Mammary epithelial cell (primary cell): ENCODE measurements at regions not wholly inside any gene's neighbourhood (a gene's known extent, or its start where the extent isn't known, plus 50 kb on each side); places are given as distances from the start of the nearest gene placed in this dataset.

Experiments
- CTCF ChIP-seq, 2 donors: IDR thresholded peaks in 1 of 2; conservative IDR thresholded peaks in 1 of 2; 2 replicates each; pipeline ENCODE4 v1.5.1; 2011 to 2012; ENCODE audit warnings: inconsistent platforms in 2 of 2, low read length in 2 of 2, mild to moderate bottlenecking in 2 of 2, control low read depth in 1 of 2, low read depth in 1 of 2; ENCODE audit not compliant: insufficient read depth in 1 of 2; ENCODE audit errors: extremely low read depth in 1 of 2
- EZH2 ChIP-seq: IDR thresholded peaks from 2 replicates; pipeline ENCODE4 v1.6.1; 2012; ENCODE audit warnings: low read length, inconsistent platforms, borderline replicate concordance

DNA sequence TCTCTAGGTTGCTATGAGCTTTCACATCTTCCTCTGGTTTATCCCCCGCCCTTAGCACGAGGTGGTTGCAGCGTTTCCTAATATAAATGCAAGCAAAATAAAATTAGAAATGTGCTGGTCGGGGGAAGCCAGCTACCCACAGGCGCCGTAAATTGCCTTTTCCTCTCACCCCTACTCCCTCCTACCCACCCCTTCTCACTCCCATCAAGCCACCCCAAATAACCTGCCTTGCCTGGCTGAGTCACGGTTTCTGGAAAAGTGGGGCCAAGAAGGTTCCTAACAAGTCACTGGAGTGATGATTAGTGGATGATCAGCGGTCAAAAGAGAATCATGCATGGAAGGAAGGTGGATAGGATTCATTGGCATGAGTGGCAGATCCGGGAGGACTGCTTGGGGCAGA lies 120.9 kb upstream of the RBFOX1 start:
- no peak for TF ChIP-seq CTCF (conservative IDR thresholded peaks at IDR 0.05 in 1 of 2, IDR thresholded peaks at IDR 0.05 in 1 of 2; ENCODE audit: extremely low read depth in 1 of 2, insufficient read depth in 1 of 2, low read depth in 1 of 2, low read length in 2 of 2)
- no peak for TF ChIP-seq EZH2
